Stimulated activated CD8-positive, alpha-beta memory T cell treated with anti-CD3 and anti-CD28 coated beads, Interleukin-2, amount 100 ng/mL, for 48 hours (primary cell): ENCODE measurements at regions not wholly inside any gene's neighbourhood (a gene's known extent, or its start where the extent isn't known, plus 50 kb on each side); places are given as distances from the start of the nearest gene placed in this dataset.
"Not testable (repeated sequence)": the region's sequence is repeated elsewhere in the genome, so short reads cannot be mapped to it uniquely, and the experiment has no call there.

Source experiments
- DNase-seq, 2 donors: peaks; one replicate each; pipeline ENCODE4 v3.0.0-alpha.2; 2020; ENCODE audit warnings: low read depth in 2 of 2

- no peak for DNase-seq
Observed at GRCh38 chr7:9505516-9505915, 1072.1 kb downstream of the NXPH1 start.

GRCh38 chr7:9507290-9507689 is 1073.9 kb downstream of the NXPH1 start:
- no peak for DNase-seq

- DNase-seq: no peak
Observed at GRCh38 chr7:9516662-9517061, 1083.3 kb downstream of the NXPH1 start.

- DNase-seq: no peak
Observed at GRCh38 chr7:9523579-9523978, 1090.2 kb downstream of the NXPH1 start.

GRCh38 chr7:9552431-9552830 is 1119.0 kb downstream of the NXPH1 start:
- not testable (repeated sequence) for DNase-seq

GRCh38 chr7:9557853-9558252 is 1124.4 kb downstream of the NXPH1 start:
- DNase-seq: no peak

- no peak for DNase-seq
Observed at GRCh38 chr7:9575716-9576115, 1142.3 kb downstream of the NXPH1 start.

GRCh38 chr7:9582824-9583223 is 1149.4 kb downstream of the NXPH1 start:
- no peak for DNase-seq

GRCh38 chr7:9598411-9598810 is 1165.0 kb downstream of the NXPH1 start:
- no peak for DNase-seq

- no peak for DNase-seq
Observed at GRCh38 chr7:9600974-9601373, 1167.6 kb downstream of the NXPH1 start.

- DNase-seq: no peak
Observed at GRCh38 chr7:9603291-9603690, 1169.9 kb downstream of the NXPH1 start.

- DNase-seq: no peak
Observed at GRCh38 chr7:9608560-9608959, 1175.2 kb downstream of the NXPH1 start.

- not testable (repeated sequence) for DNase-seq
Observed at GRCh38 chr7:9620899-9621298, 1187.5 kb downstream of the NXPH1 start.

GRCh38 chr7:9621306-9621902 is 1188.0 kb downstream of the NXPH1 start:
- not testable (repeated sequence) for DNase-seq

- DNase-seq: no peak
Observed at GRCh38 chr7:9621927-9622326, 1188.5 kb downstream of the NXPH1 start.

GRCh38 chr7:9625953-9626352 is 1192.5 kb downstream of the NXPH1 start:
- DNase-seq: no peak

GRCh38 chr7:9645756-9646155 is 1212.3 kb downstream of the NXPH1 start:
- no peak for DNase-seq

- DNase-seq: no peak
Observed at GRCh38 chr7:9657257-9657656, 1223.8 kb downstream of the NXPH1 start.

GRCh38 chr7:9671979-9672917 is 1238.8 kb downstream of the NXPH1 start:
- no peak for DNase-seq

GRCh38 chr7:9680713-9681112 is 1247.3 kb downstream of the NXPH1 start:
- DNase-seq: no peak

GRCh38 chr7:9681284-9681683 is 1247.9 kb downstream of the NXPH1 start:
- no peak for DNase-seq

GRCh38 chr7:9691286-9691685 is 1257.9 kb downstream of the NXPH1 start:
- no peak for DNase-seq

- DNase-seq: no peak
Observed at GRCh38 chr7:9698375-9698774, 1265.0 kb downstream of the NXPH1 start.
